PC-9 (cell line): ENCODE measurements at regions not wholly inside any gene's neighbourhood (a gene's known extent, or its start where the extent isn't known, plus 50 kb on each side); places are given as distances from the start of the nearest gene placed in this dataset.

Experiments used
- EZH2 ChIP-seq: fragments of 200-600 bp; sonication (generic); IDR thresholded peaks from 2 replicates; pipeline ENCODE4 v1.8.0; 2017; ENCODE audit warnings: antibody characterized with exemption, low read depth
- TF ChIP-seq, protein P1 (sequence below): fragments of 200-600 bp; sonication (generic); conservative IDR thresholded peaks from 2 replicates; pipeline ENCODE4 v1.6.1; 2017; ENCODE audit warnings: mixed run types, antibody characterized with exemption, mild to moderate bottlenecking, moderate library complexity

DNA sequence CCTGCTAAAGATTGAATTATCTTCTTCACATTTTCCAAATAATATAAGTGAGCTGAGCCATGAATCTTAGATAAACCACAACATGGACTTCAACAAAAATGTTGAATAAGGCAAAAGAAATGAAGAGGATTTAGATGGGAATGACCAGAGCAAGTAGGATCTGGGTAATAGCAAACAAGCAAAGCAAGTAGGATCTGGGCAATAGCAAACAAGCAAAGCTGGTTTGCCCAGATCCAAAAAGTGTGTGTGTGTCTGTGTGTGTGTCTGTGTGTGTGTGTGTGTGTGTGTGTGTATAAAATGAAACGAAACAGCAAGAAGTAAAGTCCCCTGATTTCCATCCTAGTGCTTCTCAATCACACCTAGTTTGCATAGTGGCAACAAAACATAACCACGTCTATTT is 549.1 kb downstream of the RERGL start:
- TF ChIP-seq, protein P1, sequence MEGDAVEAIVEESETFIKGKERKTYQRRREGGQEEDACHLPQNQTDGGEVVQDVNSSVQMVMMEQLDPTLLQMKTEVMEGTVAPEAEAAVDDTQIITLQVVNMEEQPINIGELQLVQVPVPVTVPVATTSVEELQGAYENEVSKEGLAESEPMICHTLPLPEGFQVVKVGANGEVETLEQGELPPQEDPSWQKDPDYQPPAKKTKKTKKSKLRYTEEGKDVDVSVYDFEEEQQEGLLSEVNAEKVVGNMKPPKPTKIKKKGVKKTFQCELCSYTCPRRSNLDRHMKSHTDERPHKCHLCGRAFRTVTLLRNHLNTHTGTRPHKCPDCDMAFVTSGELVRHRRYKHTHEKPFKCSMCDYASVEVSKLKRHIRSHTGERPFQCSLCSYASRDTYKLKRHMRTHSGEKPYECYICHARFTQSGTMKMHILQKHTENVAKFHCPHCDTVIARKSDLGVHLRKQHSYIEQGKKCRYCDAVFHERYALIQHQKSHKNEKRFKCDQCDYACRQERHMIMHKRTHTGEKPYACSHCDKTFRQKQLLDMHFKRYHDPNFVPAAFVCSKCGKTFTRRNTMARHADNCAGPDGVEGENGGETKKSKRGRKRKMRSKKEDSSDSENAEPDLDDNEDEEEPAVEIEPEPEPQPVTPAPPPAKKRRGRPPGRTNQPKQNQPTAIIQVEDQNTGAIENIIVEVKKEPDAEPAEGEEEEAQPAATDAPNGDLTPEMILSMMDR = no peak
- no peak for TF ChIP-seq EZH2
